ENCODE measurements at regions not wholly inside any gene's neighbourhood (a gene's known extent, or its start where the extent isn't known, plus 50 kb on each side); places are given as distances from the start of the nearest gene placed in this dataset.

DNA sequence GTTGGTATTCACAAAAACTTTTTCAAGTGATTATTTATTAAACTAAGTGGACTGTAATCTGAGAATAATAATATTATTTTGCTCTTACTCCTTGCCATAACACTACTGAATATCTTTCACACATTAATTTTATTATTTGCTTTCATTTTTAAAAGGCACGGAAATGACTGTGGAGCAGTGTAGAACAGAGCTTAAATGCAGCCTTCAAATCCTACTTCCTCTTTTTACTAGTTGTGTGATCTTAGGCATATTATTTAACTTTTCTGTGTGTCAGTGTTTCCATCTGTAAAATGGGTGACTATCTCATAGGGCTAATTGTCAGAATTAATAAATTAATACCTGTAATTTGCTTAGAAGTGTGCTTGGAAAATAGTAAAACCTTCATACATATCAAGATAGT lies 55.5 kb upstream of the SLC8A1 start:
- Histone ChIP-seq H3K27ac (no peak overlapping the region), H3K4me1 (no peaks in the 10 kb centered on the region), H3K4me3 (no peak overlapping the region), H3K4me2 (no peak overlapping the region), H3K9me3 (no peaks in the 10 kb centered on the region)
- DNase-seq (ENCODE audit: low read depth in 1 of 2, low spot score in 1 of 2) (no peak), FAIRE-seq (no peak), ATAC-seq (no peak)
- 30% methylated on average over 1 of the region's 1 CpG for WGBS (ENCODE audit: missing lambda C conversion rate)
- POLR2A ChIA-PET = no interaction called here
- CTCF ChIA-PET = no interaction called here
- TF ChIP-seq RAD21 (conservative IDR thresholded peaks at IDR 0.05 in 1 of 2, IDR thresholded peaks at IDR 0.05 in 1 of 2) (no peak), RARB (CRISPR knock-in tag; IDR thresholded peaks at IDR 0.05) (no peak), KDM5A (IDR thresholded peaks at IDR 0.05) (no peak), EHF (CRISPR knock-in tag; IDR thresholded peaks at IDR 0.05) (no peak), ELK1 (IDR thresholded peaks at IDR 0.05; ENCODE audit: low read depth, low read length) (no peak), TP53 (CRISPR knock-in tag; IDR thresholded peaks at IDR 0.05) (no peak), CHD2 (IDR thresholded peaks at IDR 0.05; ENCODE audit: low read length, partially characterized antibody) (no peak), RCOR1 (IDR thresholded peaks at IDR 0.05; ENCODE audit: low read depth, low read length) (no peak), HOXB13 (CRISPR knock-in tag; IDR thresholded peaks at IDR 0.05; ENCODE audit: low read depth) (no peak), CEBPB (IDR thresholded peaks at IDR 0.05) (no peak), HOXB5 (CRISPR knock-in tag; IDR thresholded peaks at IDR 0.05) (no peak), NPAS2 (CRISPR knock-in tag; IDR thresholded peaks at IDR 0.05; ENCODE audit: borderline replicate concordance) (no peak), HMGXB4 (CRISPR knock-in tag; IDR thresholded peaks at IDR 0.05; ENCODE audit: borderline replicate concordance) (no peak), EP300 (IDR thresholded peaks at IDR 0.05) (no peak), CBX2 (IDR thresholded peaks at IDR 0.05; ENCODE audit: borderline replicate concordance, low read depth) (no peak), JUNB (IDR thresholded peaks at IDR 0.05) (no peak), ATOH8 (CRISPR knock-in tag; IDR thresholded peaks at IDR 0.05; ENCODE audit: low read depth) (no peak), SREBF2 (IDR thresholded peaks at IDR 0.05) (no peak)
- TF ChIP-seq, protein P1, sequence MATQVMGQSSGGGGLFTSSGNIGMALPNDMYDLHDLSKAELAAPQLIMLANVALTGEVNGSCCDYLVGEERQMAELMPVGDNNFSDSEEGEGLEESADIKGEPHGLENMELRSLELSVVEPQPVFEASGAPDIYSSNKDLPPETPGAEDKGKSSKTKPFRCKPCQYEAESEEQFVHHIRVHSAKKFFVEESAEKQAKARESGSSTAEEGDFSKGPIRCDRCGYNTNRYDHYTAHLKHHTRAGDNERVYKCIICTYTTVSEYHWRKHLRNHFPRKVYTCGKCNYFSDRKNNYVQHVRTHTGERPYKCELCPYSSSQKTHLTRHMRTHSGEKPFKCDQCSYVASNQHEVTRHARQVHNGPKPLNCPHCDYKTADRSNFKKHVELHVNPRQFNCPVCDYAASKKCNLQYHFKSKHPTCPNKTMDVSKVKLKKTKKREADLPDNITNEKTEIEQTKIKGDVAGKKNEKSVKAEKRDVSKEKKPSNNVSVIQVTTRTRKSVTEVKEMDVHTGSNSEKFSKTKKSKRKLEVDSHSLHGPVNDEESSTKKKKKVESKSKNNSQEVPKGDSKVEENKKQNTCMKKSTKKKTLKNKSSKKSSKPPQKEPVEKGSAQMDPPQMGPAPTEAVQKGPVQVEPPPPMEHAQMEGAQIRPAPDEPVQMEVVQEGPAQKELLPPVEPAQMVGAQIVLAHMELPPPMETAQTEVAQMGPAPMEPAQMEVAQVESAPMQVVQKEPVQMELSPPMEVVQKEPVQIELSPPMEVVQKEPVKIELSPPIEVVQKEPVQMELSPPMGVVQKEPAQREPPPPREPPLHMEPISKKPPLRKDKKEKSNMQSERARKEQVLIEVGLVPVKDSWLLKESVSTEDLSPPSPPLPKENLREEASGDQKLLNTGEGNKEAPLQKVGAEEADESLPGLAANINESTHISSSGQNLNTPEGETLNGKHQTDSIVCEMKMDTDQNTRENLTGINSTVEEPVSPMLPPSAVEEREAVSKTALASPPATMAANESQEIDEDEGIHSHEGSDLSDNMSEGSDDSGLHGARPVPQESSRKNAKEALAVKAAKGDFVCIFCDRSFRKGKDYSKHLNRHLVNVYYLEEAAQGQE (IDR thresholded peaks at IDR 0.05) = no peak
- TF ChIP-seq, protein P2, sequence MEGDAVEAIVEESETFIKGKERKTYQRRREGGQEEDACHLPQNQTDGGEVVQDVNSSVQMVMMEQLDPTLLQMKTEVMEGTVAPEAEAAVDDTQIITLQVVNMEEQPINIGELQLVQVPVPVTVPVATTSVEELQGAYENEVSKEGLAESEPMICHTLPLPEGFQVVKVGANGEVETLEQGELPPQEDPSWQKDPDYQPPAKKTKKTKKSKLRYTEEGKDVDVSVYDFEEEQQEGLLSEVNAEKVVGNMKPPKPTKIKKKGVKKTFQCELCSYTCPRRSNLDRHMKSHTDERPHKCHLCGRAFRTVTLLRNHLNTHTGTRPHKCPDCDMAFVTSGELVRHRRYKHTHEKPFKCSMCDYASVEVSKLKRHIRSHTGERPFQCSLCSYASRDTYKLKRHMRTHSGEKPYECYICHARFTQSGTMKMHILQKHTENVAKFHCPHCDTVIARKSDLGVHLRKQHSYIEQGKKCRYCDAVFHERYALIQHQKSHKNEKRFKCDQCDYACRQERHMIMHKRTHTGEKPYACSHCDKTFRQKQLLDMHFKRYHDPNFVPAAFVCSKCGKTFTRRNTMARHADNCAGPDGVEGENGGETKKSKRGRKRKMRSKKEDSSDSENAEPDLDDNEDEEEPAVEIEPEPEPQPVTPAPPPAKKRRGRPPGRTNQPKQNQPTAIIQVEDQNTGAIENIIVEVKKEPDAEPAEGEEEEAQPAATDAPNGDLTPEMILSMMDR (IDR thresholded peaks at IDR 0.05) = no peak

Data from A549 (cell line).